Pons (tissue), 1 donor: ENCODE measurements at regions not wholly inside any gene's neighbourhood (a gene's known extent, or its start where the extent isn't known, plus 50 kb on each side); places are given as distances from the start of the nearest gene placed in this dataset.

Experiments used
- DNase-seq: peaks from one replicate; pipeline ENCODE4 v3.0.0-alpha.2; 2016; ENCODE audit warnings: low spot score

- DNase-seq: no peak
Observed at GRCh38 chr2:240284503-240285259, 144.2 kb upstream of the OTOS start.

- DNase-seq: no peak
Observed at GRCh38 chr2:240285725-240286124, 145.3 kb upstream of the OTOS start.

DNA sequence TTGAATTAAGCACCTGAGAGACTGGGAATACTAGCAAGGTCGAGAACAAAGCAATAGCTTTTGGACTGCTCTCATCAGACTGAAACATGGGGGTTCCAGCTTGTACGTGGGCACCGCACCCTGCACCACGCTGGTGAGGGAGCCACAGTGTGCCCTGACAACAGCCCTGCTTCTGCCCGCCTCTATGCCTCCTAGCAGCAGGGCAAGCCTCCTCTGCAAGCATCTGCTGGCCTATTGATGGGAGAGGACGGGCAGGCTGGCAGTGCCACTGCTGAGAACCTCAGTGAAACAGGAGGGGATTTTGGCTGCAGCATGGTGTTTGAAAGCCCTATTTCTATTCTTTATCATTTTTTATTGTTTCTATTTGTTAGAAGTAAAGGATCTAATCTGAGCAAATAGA, 146.1 kb upstream of the OTOS start:
- peak; percentile 38 for DNase-seq

DNA sequence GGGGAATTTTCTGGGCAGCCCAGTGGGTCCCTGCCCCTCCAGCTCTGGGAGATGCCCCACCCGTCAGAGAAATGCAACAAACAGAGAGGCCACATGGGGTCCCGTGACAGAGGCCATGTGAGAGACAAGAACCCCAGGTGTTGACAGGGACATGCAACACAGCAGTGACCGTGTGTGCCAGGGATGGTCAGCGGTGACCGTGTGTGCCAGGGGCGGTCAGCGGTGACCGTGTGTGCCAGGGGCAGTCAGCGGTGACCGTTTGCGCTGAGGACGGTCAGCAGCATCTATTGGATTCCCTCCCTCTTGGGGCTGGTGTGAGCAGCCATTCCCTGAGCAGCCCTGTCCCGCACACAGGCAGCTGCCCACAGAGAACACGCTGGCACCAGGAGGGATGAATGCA, 146.6 kb upstream of the OTOS start:
- peak; percentile 23 for DNase-seq

DNA sequence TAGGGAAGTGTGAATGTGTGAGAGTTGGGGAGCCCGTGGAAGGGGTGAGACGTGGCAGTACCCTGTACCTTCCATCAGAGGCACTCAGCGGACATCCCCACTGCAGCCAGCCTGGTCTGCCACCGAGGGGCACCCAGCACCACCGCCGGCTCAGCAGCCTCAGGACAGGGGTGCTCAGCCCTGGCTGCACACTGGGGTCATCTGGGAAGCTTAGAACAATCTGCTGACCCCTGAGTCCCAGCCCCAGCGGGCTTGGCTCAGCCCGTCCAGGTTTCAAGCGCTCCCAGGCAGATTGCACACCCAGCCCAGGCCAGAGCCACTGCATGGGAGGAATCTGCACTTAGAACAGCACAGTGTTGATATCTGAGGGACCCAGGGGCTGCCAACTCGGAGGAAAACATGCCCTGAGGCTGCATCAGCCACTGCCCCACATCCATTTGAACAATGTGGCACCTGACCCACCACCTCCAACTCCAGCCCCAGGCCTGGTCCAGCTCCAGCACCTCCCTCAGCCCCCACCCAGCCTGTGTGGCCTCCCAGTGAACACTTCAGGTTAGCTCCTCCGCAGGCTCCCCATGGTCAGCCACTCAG, 147.1 kb upstream of the OTOS start:
- DNase-seq: no peak

DNA sequence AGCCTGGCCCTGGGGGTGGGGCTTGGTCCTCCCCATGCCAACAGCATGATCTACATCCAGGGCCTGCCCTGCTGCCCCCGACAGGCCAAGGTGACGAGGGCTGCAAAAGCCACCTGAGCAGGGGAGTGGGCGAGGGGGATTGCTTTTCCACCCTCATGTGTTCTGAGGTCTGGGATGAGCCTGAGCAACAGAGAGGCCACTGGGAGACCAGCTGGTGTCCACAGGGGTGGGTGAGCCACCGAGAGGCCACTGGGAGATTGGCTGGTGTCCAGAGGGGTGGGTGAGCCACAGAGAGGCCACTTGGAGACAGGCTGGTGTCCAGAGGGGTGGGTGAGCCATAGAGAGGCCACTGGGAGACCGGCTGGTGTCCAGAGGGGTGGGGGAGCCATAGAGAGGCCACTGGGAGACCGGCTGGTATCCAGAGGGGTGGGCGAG, 147.4 kb upstream of the GPC1 start:
- DNase-seq: no peak

- no peak for DNase-seq
Observed at GRCh38 chr2:240289701-240290431, 145.6 kb upstream of the GPC1 start.

DNA sequence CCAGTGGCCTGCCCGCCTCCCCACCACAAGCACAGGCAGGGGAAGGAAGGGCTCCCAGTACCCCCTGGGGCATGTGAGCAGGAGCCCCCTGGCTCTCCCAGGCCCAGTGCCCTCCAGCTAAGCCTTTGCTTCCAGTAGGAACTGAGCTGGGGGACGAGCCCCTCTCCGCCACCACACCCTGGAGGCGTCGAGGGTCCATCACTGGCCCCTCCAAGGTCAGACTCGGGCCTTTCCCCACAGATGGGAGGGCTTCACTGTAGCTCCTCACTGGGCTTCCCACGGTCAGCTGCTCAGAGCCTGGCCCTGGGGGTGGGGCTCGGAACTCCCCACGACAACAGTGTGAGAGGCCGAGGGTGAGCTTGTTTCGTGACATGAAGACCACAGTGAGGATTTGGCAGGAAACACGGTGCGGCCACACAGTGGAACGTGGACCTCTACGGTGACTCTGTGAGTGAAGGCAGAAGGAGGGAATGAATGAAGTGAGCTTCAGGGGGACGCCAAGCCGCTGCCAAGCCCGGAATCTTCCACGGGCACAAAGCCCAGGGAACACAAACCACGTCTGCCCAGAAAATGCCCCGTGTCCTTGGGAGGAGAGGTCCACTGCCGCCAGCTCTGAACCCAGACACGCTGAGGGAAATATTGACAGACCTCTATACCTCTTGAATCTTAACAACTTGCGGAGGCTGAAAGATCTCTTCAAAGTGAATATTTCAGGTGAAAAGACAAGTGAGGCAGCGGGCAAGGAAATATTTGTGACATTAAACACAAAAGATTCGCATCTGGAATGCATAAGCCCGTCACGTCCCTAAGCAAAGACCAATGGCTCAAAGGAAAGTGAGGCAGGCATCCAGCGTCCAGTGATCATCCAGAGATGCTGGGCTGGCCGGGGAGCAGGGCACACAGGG, 144.8 kb upstream of the GPC1 start:
- no peak for DNase-seq

GRCh38 chr2:240291337-240292034, 144.0 kb upstream of the GPC1 start:
- no peak for DNase-seq

- no peak for DNase-seq
Observed at GRCh38 chr2:240292035-240292574, 143.4 kb upstream of the GPC1 start.

GRCh38 chr2:240292619-240293525, 142.6 kb upstream of the GPC1 start:
- no peak for DNase-seq

DNA sequence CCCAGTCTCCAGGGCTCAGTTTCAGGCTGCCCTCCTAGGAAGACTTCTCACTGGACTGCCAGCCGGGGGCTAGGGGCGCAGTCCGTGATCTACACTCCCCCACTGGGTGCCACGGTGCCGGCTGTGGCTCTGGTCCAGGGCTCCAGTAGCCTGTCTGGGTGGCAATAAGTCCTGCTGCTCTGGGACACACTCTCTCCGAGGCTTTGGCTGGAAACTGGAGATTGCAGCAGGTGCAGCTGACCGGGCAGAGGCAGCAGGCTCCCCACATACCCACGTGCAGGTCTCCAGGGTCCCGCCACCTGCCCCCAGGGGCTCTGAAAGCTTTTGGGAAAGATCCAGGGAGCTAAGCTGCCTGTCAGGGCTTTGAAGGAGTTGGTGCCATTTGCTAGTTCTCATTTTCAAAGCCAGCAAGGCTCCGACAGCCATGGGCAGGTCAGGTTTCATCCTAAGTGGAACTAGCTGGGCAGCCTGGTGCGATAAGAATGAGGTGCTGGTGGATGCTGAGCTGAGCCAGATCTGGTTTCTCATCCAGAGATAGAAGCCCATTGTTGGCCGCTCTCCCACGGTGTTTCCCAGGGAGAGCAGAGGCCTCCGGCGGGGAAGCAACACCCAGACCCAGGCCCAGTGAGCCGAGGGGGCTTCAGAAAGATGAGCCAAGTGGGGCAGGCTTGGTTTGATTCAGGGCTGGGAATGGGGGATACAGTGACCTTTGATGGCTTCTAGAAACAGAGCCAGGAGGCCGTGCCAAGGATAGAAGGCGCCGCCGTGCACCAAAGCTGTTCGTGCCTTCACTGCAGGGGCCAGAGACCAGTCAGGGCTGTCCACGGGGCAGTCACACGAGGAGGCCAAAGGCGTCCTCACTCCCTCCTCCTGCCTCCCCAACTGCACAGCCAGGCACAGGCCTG, 141.7 kb upstream of the GPC1 start:
- no peak for DNase-seq

- DNase-seq: no peak
Observed at GRCh38 chr2:240294514-240294913, 140.9 kb upstream of the GPC1 start.

DNA sequence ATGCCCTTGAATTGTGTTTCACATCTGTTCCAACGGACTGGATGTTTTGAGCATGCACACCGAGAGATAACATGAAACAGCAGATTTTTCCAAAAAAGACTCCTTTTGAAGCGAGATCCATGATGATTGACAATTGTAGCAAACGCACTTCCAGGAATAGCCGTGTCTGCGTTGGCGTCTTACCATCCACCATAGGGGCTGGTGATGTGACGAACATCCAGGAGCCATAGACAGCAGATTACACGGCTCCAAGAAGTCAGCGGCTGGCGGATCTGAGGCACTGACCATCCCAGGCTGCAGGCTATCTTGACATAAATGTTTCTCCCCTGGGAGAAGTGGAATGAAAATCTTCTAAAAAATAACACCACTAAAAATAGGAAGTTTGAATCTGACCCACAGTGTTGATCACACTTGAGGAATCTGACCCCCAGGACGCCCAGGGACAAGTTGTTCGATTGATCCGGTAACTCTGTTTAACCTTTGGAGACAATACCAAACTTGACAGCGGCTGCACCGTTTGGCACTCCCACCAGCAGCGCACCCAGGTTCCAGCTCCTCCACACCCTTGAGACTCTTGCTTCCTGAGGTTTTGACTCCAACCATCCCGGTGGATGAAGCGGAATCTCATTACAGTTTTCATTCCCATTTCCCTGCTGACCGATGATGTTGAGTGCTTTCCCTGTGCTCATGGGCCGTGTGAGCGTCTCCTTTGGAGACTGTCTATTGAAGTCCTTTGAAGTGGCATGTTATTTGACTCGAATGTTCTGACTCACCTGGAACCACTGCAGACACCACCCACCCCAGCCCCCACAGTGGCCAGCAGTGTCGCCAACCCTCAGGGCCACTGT, 140.0 kb upstream of the GPC1 start:
- DNase-seq: no peak

- DNase-seq: no peak
Observed at GRCh38 chr2:240296104-240296406, 139.4 kb upstream of the GPC1 start.

DNA sequence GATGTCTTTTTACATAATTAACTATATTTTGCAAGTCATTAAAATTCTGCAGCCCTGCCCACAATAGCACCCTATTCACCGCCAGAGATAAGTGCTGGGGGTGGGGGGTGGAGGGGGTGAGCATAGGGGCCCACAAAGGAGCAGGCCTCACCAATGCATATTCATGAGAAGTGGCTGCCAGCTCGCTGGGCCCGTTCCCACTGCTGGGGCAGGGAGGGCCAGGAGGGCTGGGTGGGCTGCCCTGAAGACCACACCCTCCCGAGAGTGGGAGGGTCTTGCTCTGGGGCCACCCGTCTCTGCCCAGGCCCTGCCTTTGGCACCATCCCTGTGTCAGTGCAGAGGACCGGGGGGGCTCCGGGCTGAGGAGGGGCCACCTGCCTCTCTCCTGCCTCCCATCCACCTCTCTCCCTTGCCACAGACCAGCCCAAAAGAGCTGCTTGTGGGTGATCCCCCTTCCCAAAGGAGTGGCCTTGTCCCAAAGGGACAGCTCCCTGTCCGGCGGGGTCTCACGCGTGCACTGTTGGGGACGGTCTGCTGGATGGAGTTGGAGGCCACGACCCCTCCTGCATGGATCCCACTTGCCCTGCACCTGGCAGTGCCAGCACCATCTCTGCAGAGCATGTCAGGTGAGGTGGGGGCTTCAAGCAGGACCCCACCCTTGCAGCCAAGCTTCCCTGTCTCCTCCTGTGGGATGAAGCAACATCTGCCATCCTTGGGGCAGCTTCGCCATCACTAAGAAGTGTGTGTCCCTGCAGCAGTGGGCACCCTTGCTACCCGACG, 138.8 kb upstream of the GPC1 start:
- no peak for DNase-seq
